GM12891 (cell line): ENCODE measurements at regions not wholly inside any gene's neighbourhood (a gene's known extent, or its start where the extent isn't known, plus 50 kb on each side); places are given as distances from the start of the nearest gene placed in this dataset.

Experiments
- DNase-seq: peaks from one replicate; pipeline ENCODE4 v3.0.0; 2011; ENCODE audit warnings: low spot score; ENCODE audit not compliant: insufficient read length
- FAIRE-seq: peaks from 2 replicates; lab custom pipeline; 2011; peaks lifted over from hg19 to GRCh38; lab: Jason Lieb, UNC
- PAX5 ChIP-seq: IDR thresholded peaks from 2 replicates; pipeline ENCODE4 v1.6.1; 2011; ENCODE audit warnings: low read length, moderate library complexity, mild to moderate bottlenecking; ENCODE audit not compliant: insufficient read depth, severe bottlenecking
- POLR2A ChIP-seq: IDR thresholded peaks from 2 replicates; pipeline ENCODE4 v1.6.1; 2011; ENCODE audit warnings: low read depth, low read length, control low read depth
- POLR2AphosphoS5 ChIP-seq: IDR thresholded peaks from 2 replicates; pipeline ENCODE4 v1.6.1; 2011; ENCODE audit warnings: low read depth, low read length, control low read depth
- POU2F2 ChIP-seq: IDR thresholded peaks from 2 replicates; pipeline ENCODE4 v1.6.1; 2011; ENCODE audit warnings: low read depth, mild to moderate bottlenecking, control low read depth, low read length, moderate library complexity
- SPI1 ChIP-seq: IDR thresholded peaks from 2 replicates; pipeline ENCODE4 v1.6.1; 2011; ENCODE audit warnings: low read depth, low read length, control low read depth
- TAF1 ChIP-seq: IDR thresholded peaks from 2 replicates; pipeline ENCODE4 v1.6.1; 2011; ENCODE audit warnings: low read depth, low read length, control low read depth

DNA sequence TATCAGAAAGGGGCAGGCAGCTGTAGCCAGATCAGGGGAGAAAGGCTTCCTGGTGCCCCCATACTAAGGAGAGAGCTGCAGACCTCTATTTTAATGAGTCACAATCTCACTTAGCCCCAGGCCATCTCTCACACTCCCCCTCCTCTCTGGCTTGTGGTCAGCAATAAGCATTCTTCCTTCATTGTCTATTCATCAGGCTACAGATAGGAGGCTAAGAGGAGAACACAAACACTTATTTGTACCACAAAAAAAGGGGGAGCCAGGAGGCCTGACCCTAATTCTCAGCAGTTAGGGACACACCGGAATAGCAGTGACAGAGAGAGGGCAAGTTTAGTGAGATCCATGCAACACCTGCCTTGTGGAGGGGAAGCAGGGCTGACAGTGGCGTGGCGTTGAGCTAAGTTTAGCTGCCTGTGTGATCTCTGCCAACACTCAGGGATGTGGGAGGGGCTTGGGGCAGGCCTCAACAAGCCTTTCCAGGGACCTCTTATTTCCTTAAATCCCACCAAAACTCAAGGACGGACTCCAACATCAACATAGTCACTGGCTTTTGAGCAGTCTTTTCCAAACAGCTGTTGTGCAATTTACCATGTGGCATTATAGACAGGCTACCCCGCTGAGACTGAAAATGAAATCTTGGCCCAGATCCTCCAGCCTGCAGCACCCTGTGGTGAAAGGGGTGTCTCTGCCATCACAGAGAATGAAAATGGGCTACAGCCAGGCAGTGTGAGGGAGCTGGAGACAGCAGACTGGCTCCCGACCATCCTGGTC is 191.9 kb upstream of the TSC22D2 start:
- FAIRE-seq (no peak), DNase-seq (no peak)
- TF ChIP-seq POLR2A (no peak), TAF1 (no peak), POLR2AphosphoS5 (no peak), PAX5 (no peak), SPI1 (no peak), POU2F2 (no peak)

- FAIRE-seq, result no peak
- no peak for TF ChIP-seq POLR2A
- TF ChIP-seq SPI1, result no peak
- no peak for TF ChIP-seq POLR2AphosphoS5
- TF ChIP-seq POU2F2, result no peak
- no peak for TF ChIP-seq PAX5
- TF ChIP-seq TAF1, result no peak
- no peak for DNase-seq
Measured at GRCh38 chr3:150215616-150216015, 192.5 kb upstream of the TSC22D2 start.

DNA sequence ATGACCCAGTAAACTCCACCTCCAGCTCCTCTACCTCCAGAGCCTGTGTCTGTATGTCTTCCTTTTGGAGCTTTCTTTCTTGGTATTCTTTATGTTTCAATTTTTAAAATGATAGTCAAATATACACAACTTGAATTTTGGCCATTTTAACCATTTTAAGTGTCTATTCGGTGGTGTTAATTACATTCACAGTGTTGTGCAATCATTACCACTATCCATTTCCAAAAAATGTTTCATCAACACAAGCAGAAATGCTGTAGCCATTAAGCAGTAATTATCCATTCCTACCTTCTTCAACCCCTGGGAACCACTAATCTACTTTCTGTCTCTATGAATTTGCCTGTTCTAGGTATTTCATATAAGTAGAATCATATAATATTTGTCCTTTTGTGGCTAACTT is 194.5 kb upstream of the TSC22D2 start:
- FAIRE-seq (no peak), DNase-seq (no peak)

DNA sequence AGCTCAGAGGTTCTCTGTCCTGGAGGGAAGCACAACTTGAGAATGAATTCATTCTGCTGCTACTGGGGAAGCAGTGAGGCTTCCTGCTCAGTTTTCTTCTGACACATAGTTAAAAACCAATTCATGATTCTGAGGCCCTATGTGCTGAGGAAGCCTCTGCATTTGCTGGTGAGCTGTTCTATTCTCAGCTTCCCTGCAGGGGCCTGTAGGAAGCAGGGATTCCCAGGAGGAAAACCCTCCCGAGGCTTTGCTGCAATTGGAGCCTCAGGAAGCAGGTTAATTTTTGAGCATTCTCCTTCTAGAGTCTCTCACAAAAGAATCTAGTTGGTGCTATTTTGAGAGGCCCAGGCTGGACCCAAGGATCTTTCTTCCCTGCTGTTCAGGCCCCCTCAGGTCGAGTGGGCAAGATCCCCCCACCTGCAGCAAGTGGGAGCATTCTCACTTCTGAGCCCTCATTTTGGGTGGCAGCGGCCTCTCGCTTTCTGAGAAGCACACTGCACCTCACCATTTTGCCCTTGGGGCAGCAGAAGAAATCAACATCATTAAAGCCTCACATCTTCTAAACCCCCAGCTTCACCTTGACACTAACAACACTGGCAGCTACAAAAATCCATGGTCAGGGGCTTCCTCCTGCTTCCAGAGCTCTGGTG is 197.5 kb upstream of the TSC22D2 start:
- TF ChIP-seq TAF1 (no peak), PAX5 (no peak), SPI1 (no peak), POU2F2 (no peak), POLR2AphosphoS5 (no peak), POLR2A (no peak)
- no peak for DNase-seq
- no peak for FAIRE-seq

More for the DNA sequence above, 194.5 kb upstream of the TSC22D2 start:
- no peak for TF ChIP-seq SPI1
- TF ChIP-seq TAF1, result no peak
- no peak for TF ChIP-seq POU2F2
- TF ChIP-seq PAX5, result no peak
- TF ChIP-seq POLR2A, result no peak

GRCh38 chr3:150203273-150203672 is 204.8 kb upstream of the TSC22D2 start:
- FAIRE-seq, result no peak
- no peak for DNase-seq
- TF ChIP-seq SPI1, result no peak
- TF ChIP-seq POU2F2, result no peak
- TF ChIP-seq TAF1, result no peak
- no peak for TF ChIP-seq POLR2AphosphoS5
- TF ChIP-seq POLR2A, result no peak
- TF ChIP-seq PAX5, result no peak

DNA sequence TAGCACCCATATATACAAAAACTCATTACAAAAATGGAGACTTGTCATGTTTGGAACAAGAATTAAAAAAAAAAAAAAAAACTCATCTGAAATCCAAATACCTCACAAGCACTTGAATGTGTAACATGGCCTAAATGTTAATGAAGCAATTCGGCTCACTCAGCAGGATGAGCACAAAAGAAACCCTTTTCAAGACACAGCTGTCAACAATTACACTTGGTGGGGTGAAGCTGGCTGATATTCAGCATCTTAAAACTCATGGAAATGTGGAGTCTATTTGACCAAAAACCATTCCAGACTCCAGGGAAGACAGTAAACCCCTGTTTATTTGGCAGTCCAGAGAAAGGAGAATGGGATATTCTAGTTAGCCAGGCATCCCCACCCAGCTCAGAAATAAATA is 205.4 kb upstream of the TSC22D2 start:
- DNase-seq (no peak), FAIRE-seq (no peak)
- TF ChIP-seq POLR2A, result no peak
- TF ChIP-seq POLR2AphosphoS5, result no peak

DNA sequence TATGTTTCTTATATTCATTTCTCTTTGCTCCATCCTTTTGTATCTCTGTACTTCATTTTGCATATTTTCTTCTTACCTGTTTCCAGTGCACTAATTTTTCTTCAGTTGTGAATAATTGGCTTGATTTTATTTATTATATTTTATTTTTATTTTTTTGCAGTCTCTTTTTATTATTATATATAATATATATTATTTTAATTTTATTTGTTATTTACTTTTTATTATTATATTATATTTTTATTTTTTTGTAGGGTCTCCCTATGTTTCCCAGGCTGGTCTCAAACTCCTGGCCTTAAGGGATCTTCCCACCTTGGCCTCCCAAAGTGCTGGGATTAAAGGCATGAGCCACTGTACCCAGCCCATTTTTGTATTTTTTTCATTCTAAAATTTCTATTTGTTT is 213.1 kb upstream of the TSC22D2 start:
- FAIRE-seq, result no peak
- no peak for DNase-seq
- TF ChIP-seq POU2F2 (no peak), TAF1 (no peak), POLR2AphosphoS5 (no peak), SPI1 (no peak), POLR2A (no peak), PAX5 (no peak)

GRCh38 chr3:150194513-150194912 is 213.6 kb upstream of the TSC22D2 start:
- FAIRE-seq, result no peak

DNA sequence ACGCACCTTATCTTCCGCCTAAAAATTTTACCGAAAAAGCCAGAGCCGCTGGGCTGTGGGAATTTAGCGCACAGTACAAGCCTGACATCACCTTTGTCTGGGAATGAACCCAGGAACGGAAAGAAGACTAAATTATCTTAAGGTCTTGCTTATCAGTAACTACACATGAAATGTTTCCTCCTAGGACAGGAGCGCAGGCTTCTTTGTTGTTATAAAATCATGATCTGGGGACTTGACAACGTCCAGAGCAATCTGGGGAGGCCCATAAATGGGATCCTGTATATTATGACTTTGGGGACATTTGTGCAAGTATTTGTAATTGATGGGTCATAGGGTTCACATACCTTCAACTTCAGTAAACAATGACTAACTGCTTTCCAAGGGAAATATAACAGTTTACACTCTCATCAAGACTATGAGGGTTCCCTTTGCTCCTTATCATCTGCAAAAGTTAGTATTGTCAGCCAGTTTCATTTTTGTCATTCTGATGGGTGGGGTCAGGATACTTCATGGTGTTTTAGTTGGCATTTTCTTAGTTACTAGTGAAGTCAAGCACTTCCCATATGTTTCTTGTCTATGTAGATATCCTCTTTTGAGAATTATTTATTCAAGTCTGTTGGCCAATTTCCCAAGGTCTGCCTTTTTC is 213.9 kb upstream of the PFN2 start:
- no peak for DNase-seq
- no peak for FAIRE-seq
- TF ChIP-seq POLR2AphosphoS5, result no peak
- no peak for TF ChIP-seq POU2F2
- no peak for TF ChIP-seq POLR2A
- TF ChIP-seq PAX5, result no peak
- no peak for TF ChIP-seq TAF1
- TF ChIP-seq SPI1, result no peak

More at GRCh38 chr3:150194513-150194912, 213.6 kb upstream of the TSC22D2 start:
- TF ChIP-seq TAF1 (no peak), POLR2AphosphoS5 (no peak), PAX5 (no peak), SPI1 (no peak), POLR2A (no peak)
- DNase-seq, result no peak
